ENCODE measurements at regions not wholly inside any gene's neighbourhood (a gene's known extent, or its start where the extent isn't known, plus 50 kb on each side); places are given as distances from the start of the nearest gene placed in this dataset.

GRCh38 chr4:10872833-10873517 lies 188.4 kb upstream of the CLNK start:
- Histone ChIP-seq H3K9me2 (replicated peaks; ENCODE audit: insufficient read depth, low read length) (no peaks in the 10 kb centered on the region), H3K9me3 (ENCODE audit: low read length) (peaks cover 8% of the 10 kb centered on the region; the same call in 1 of the 2 replicates), H3K36me3 (ENCODE audit: insufficient read depth, low read length) (no peaks in the 10 kb centered on the region), H3K4me1 (ENCODE audit: low read length) (no peaks in the 10 kb centered on the region), H3K4me2 (ENCODE audit: low read depth, low read length, poor library complexity, severe bottlenecking) (no peak overlapping the region), H3K27ac (ENCODE audit: low read length) (no peak overlapping the region), H3K27me3 (ENCODE audit: low read length) (no peaks in the 10 kb centered on the region), H3K79me2 (ENCODE audit: low read length) (no peaks in the 10 kb centered on the region), H2AFZ (ENCODE audit: low read length) (no peak overlapping the region), H3K9ac (ENCODE audit: low read length) (no peak overlapping the region), H4K20me1 (ENCODE audit: insufficient read depth, low read depth, low read length) (no peaks in the 10 kb centered on the region), H3K4me3 (ENCODE audit: low read length) (no peak overlapping the region)
- no peak for DNase-seq

GRCh38 chr4:10866666-10867065 lies 182.1 kb upstream of the CLNK start:
- Histone ChIP-seq H3K4me2 (ENCODE audit: low read depth, low read length, poor library complexity, severe bottlenecking) (no peak overlapping the region), H3K9me3 (ENCODE audit: low read length) (peaks cover 9% of the 10 kb centered on the region; the same call in 1 of the 2 replicates), H3K36me3 (ENCODE audit: insufficient read depth, low read length) (no peaks in the 10 kb centered on the region), H3K4me1 (ENCODE audit: low read length) (no peaks in the 10 kb centered on the region), H2AFZ (ENCODE audit: low read length) (no peak overlapping the region), H3K79me2 (ENCODE audit: low read length) (no peaks in the 10 kb centered on the region), H4K20me1 (ENCODE audit: insufficient read depth, low read depth, low read length) (no peaks in the 10 kb centered on the region), H3K9me2 (replicated peaks; ENCODE audit: insufficient read depth, low read length) (no peaks in the 10 kb centered on the region), H3K27ac (ENCODE audit: low read length) (no peak overlapping the region), H3K9ac (ENCODE audit: low read length) (no peak overlapping the region), H3K4me3 (ENCODE audit: low read length) (no peak overlapping the region), H3K27me3 (ENCODE audit: low read length) (no peaks in the 10 kb centered on the region)
- no peak for DNase-seq

GRCh38 chr4:10861036-10861435 lies 176.5 kb upstream of the CLNK start:
- Histone ChIP-seq H3K36me3 (ENCODE audit: insufficient read depth, low read length) (no peaks in the 10 kb centered on the region), H3K9me2 (replicated peaks; ENCODE audit: insufficient read depth, low read length) (no peaks in the 10 kb centered on the region), H3K79me2 (ENCODE audit: low read length) (no peaks in the 10 kb centered on the region), H3K27ac (ENCODE audit: low read length) (no peak overlapping the region), H3K27me3 (ENCODE audit: low read length) (no peaks in the 10 kb centered on the region), H3K9me3 (ENCODE audit: low read length) (peaks cover 19% of the 10 kb centered on the region), H3K4me1 (ENCODE audit: low read length) (no peaks in the 10 kb centered on the region), H2AFZ (ENCODE audit: low read length) (no peak overlapping the region), H3K4me3 (ENCODE audit: low read length) (no peak overlapping the region), H3K4me2 (ENCODE audit: low read depth, low read length, poor library complexity, severe bottlenecking) (no peak overlapping the region), H4K20me1 (ENCODE audit: insufficient read depth, low read depth, low read length) (no peaks in the 10 kb centered on the region), H3K9ac (ENCODE audit: low read length) (no peak overlapping the region)
- no peak for DNase-seq

GRCh38 chr4:10856271-10856782 lies 171.8 kb upstream of the CLNK start:
- DNase-seq, result no peak
- H3K4me3 ChIP-seq (ENCODE audit: low read length), result no peak overlapping the region

GRCh38 chr4:10853196-10853595 lies 168.6 kb upstream of the CLNK start:
- peaks cover 14% of the 10 kb centered on the region for H3K9me3 ChIP-seq (ENCODE audit: low read length)
- no peaks in the 10 kb centered on the region for H3K4me1 ChIP-seq (ENCODE audit: low read length)
- no peaks in the 10 kb centered on the region for H3K79me2 ChIP-seq (ENCODE audit: low read length)
- H3K36me3 ChIP-seq (ENCODE audit: insufficient read depth, low read length), result no peaks in the 10 kb centered on the region; the same call in 1 of the 2 replicates
- H3K9me2 ChIP-seq (replicated peaks; ENCODE audit: insufficient read depth, low read length), result no peaks in the 10 kb centered on the region
- no peak overlapping the region for H3K4me2 ChIP-seq (ENCODE audit: low read depth, low read length, poor library complexity, severe bottlenecking)
- no peak overlapping the region for H3K27ac ChIP-seq (ENCODE audit: low read length)
- H3K4me3 ChIP-seq (ENCODE audit: low read length), result no peak overlapping the region
- no peak overlapping the region for H2AFZ ChIP-seq (ENCODE audit: low read length)
- H3K9ac ChIP-seq (ENCODE audit: low read length), result no peak overlapping the region
- H3K27me3 ChIP-seq (ENCODE audit: low read length), result no peaks in the 10 kb centered on the region
- no peak for DNase-seq
- H4K20me1 ChIP-seq (ENCODE audit: insufficient read depth, low read depth, low read length), result no peaks in the 10 kb centered on the region

More at GRCh38 chr4:10856271-10856782, 171.8 kb upstream of the CLNK start:
- H3K4me2 ChIP-seq (ENCODE audit: low read depth, low read length, poor library complexity, severe bottlenecking), result no peak overlapping the region
- no peaks in the 10 kb centered on the region for H3K27me3 ChIP-seq (ENCODE audit: low read length)
- no peaks in the 10 kb centered on the region for H3K9me2 ChIP-seq (replicated peaks; ENCODE audit: insufficient read depth, low read length)
- no peaks in the 10 kb centered on the region for H3K4me1 ChIP-seq (ENCODE audit: low read length)
- H3K9ac ChIP-seq (ENCODE audit: low read length), result no peak overlapping the region
- peaks cover 24% of the 10 kb centered on the region for H3K9me3 ChIP-seq (ENCODE audit: low read length)
- H3K79me2 ChIP-seq (ENCODE audit: low read length), result no peaks in the 10 kb centered on the region
- no peaks in the 10 kb centered on the region for H4K20me1 ChIP-seq (ENCODE audit: insufficient read depth, low read depth, low read length)
- H3K36me3 ChIP-seq (ENCODE audit: insufficient read depth, low read length), result no peaks in the 10 kb centered on the region; the same call in 1 of the 2 replicates
- no peak overlapping the region for H2AFZ ChIP-seq (ENCODE audit: low read length)
- no peak overlapping the region for H3K27ac ChIP-seq (ENCODE audit: low read length)

GRCh38 chr4:10841697-10842096 lies 157.1 kb upstream of the CLNK start:
- Histone ChIP-seq H3K27me3 (ENCODE audit: low read length) (no peaks in the 10 kb centered on the region), H3K79me2 (ENCODE audit: low read length) (no peaks in the 10 kb centered on the region), H3K4me1 (ENCODE audit: low read length) (no peaks in the 10 kb centered on the region), H3K27ac (ENCODE audit: low read length) (no peak overlapping the region), H3K9me3 (ENCODE audit: low read length) (peaks cover 1% of the 10 kb centered on the region; the same call in 1 of the 2 replicates), H2AFZ (ENCODE audit: low read length) (no peak overlapping the region), H3K9ac (ENCODE audit: low read length) (no peak overlapping the region), H3K4me2 (ENCODE audit: low read depth, low read length, poor library complexity, severe bottlenecking) (no peak overlapping the region), H3K36me3 (ENCODE audit: insufficient read depth, low read length) (no peaks in the 10 kb centered on the region), H3K9me2 (replicated peaks; ENCODE audit: insufficient read depth, low read length) (no peaks in the 10 kb centered on the region), H3K4me3 (ENCODE audit: low read length) (no peak overlapping the region), H4K20me1 (ENCODE audit: insufficient read depth, low read depth, low read length) (no peaks in the 10 kb centered on the region)
- DNase-seq, result no peak

GRCh38 chr4:10837151-10837550 lies 152.6 kb upstream of the CLNK start:
- Histone ChIP-seq H3K4me3 (ENCODE audit: low read length) (no peak overlapping the region), H3K9me3 (ENCODE audit: low read length) (peaks cover 9% of the 10 kb centered on the region), H3K27me3 (ENCODE audit: low read length) (no peaks in the 10 kb centered on the region), H3K27ac (ENCODE audit: low read length) (no peak overlapping the region), H3K4me2 (ENCODE audit: low read depth, low read length, poor library complexity, severe bottlenecking) (no peak overlapping the region), H3K4me1 (ENCODE audit: low read length) (no peaks in the 10 kb centered on the region), H3K79me2 (ENCODE audit: low read length) (no peaks in the 10 kb centered on the region), H3K36me3 (ENCODE audit: insufficient read depth, low read length) (no peaks in the 10 kb centered on the region), H3K9me2 (replicated peaks; ENCODE audit: insufficient read depth, low read length) (no peaks in the 10 kb centered on the region), H4K20me1 (ENCODE audit: insufficient read depth, low read depth, low read length) (no peaks in the 10 kb centered on the region), H3K9ac (ENCODE audit: low read length) (no peak overlapping the region), H2AFZ (ENCODE audit: low read length) (no peak overlapping the region)
- no peak for DNase-seq

GRCh38 chr4:10832806-10833628 lies 148.4 kb upstream of the CLNK start:
- H3K4me2 ChIP-seq (ENCODE audit: low read depth, low read length, poor library complexity, severe bottlenecking), result no peak overlapping the region
- no peak overlapping the region for H2AFZ ChIP-seq (ENCODE audit: low read length)
- peaks cover 18% of the 10 kb centered on the region for H3K9me3 ChIP-seq (ENCODE audit: low read length)
- H3K79me2 ChIP-seq (ENCODE audit: low read length), result no peaks in the 10 kb centered on the region
- DNase-seq, result no peak
- no peaks in the 10 kb centered on the region for H3K4me1 ChIP-seq (ENCODE audit: low read length)
- H3K27me3 ChIP-seq (ENCODE audit: low read length), result no peaks in the 10 kb centered on the region
- no peaks in the 10 kb centered on the region for H3K36me3 ChIP-seq (ENCODE audit: insufficient read depth, low read length)
- H3K4me3 ChIP-seq (ENCODE audit: low read length), result no peak overlapping the region
- no peak overlapping the region for H3K27ac ChIP-seq (ENCODE audit: low read length)
- no peak overlapping the region for H3K9ac ChIP-seq (ENCODE audit: low read length)
- no peaks in the 10 kb centered on the region for H4K20me1 ChIP-seq (ENCODE audit: insufficient read depth, low read depth, low read length)
- no peaks in the 10 kb centered on the region for H3K9me2 ChIP-seq (replicated peaks; ENCODE audit: insufficient read depth, low read length)
